HG03571 (cell line): ENCODE measurements at regions not wholly inside any gene's neighbourhood (a gene's known extent, or its start where the extent isn't known, plus 50 kb on each side); places are given as distances from the start of the nearest gene placed in this dataset.
"Not testable (repeated sequence)": the region's sequence is repeated elsewhere in the genome, so short reads cannot be mapped to it uniquely, and the experiment has no call there.

ENCODE experiments used
- ATAC-seq: cut with Tn5 transposase; IDR thresholded peaks from one replicate; pipeline ENCODE4 v1.9.1; 2021; ENCODE audit not compliant: unreplicated experiment

GRCh38 chr1:184181044-184181443 lies 129.5 kb downstream of the TSEN15 start:
- no peak for ATAC-seq

GRCh38 chr1:184183919-184184318 lies 132.4 kb downstream of the TSEN15 start:
- ATAC-seq: no peak

GRCh38 chr1:184184614-184185013 lies 133.1 kb downstream of the TSEN15 start:
- ATAC-seq: not testable (repeated sequence)

- ATAC-seq: no peak
Measured at GRCh38 chr1:184185347-184185746, 133.8 kb downstream of the TSEN15 start.

- ATAC-seq: no peak
Measured at GRCh38 chr1:184186167-184186566, 134.6 kb downstream of the TSEN15 start.

GRCh38 chr1:184187097-184187496 lies 135.6 kb downstream of the TSEN15 start:
- ATAC-seq: no peak

GRCh38 chr1:184188037-184188436 lies 136.5 kb downstream of the TSEN15 start:
- no peak for ATAC-seq

- no peak for ATAC-seq
Measured at GRCh38 chr1:184189361-184189760, 137.8 kb downstream of the TSEN15 start.

GRCh38 chr1:184190616-184191015 lies 139.1 kb downstream of the TSEN15 start:
- ATAC-seq: no peak

GRCh38 chr1:184191181-184191621 lies 139.7 kb downstream of the TSEN15 start:
- ATAC-seq: no peak

- ATAC-seq: no peak
Measured at GRCh38 chr1:184192796-184193195, 141.3 kb downstream of the TSEN15 start.

- no peak for ATAC-seq
Measured at GRCh38 chr1:184193451-184193850, 141.9 kb downstream of the TSEN15 start.

GRCh38 chr1:184194236-184194635 lies 142.7 kb downstream of the TSEN15 start:
- ATAC-seq: no peak

GRCh38 chr1:184195722-184196121 lies 144.2 kb downstream of the TSEN15 start:
- ATAC-seq: not testable (repeated sequence)

- no peak for ATAC-seq
Measured at GRCh38 chr1:184197831-184198230, 146.3 kb downstream of the TSEN15 start.

GRCh38 chr1:184199036-184199435 lies 147.5 kb downstream of the TSEN15 start:
- no peak for ATAC-seq

GRCh38 chr1:184199438-184200085 lies 148.0 kb downstream of the TSEN15 start:
- no peak for ATAC-seq

- no peak for ATAC-seq
Measured at GRCh38 chr1:184208622-184209021, 157.1 kb downstream of the TSEN15 start.

- no peak for ATAC-seq
Measured at GRCh38 chr1:184210031-184210430, 158.5 kb downstream of the TSEN15 start.

- ATAC-seq: no peak
Measured at GRCh38 chr1:184210862-184211261, 159.3 kb downstream of the TSEN15 start.

GRCh38 chr1:184212649-184213314 lies 161.3 kb downstream of the TSEN15 start:
- ATAC-seq: no peak

- ATAC-seq: no peak
Measured at GRCh38 chr1:184214128-184214527, 162.6 kb downstream of the TSEN15 start.
